K562 (cell line): ENCODE measurements at regions not wholly inside any gene's neighbourhood (a gene's known extent, or its start where the extent isn't known, plus 50 kb on each side); places are given as distances from the start of the nearest gene placed in this dataset.

Experiments
- CBFB ChIP-seq: sonication (generic); formaldehyde crosslinking; IDR thresholded peaks from 2 replicates; pipeline ENCODE4 v1.4.0; 2020; ENCODE audit warnings: mild to moderate bottlenecking, missing genetic modification reagents
- NONO ChIP-seq, 2 experiments: fragments of 200-400 bp in 1 of 2; fragments of 450-650 bp in 1 of 2; formaldehyde crosslinking in 1 of 2; IDR thresholded peaks; 2 replicates each; pipeline ENCODE4 v1.6.1; 2017; ENCODE audit warnings: low read depth in 2 of 2, mild to moderate bottlenecking in 2 of 2, moderate library complexity in 2 of 2, low read length in 1 of 2
- PHB2 ChIP-seq: fragments of 450-650 bp; IDR thresholded peaks from 2 replicates; pipeline ENCODE4 v1.6.1; 2017; ENCODE audit warnings: low read depth
- POLR2AphosphoS2 ChIP-seq: IDR thresholded peaks from 2 replicates; pipeline ENCODE4 v1.6.1; 2012; ENCODE audit warnings: low read length, improper control_type of control experiment
- ZNF274 ChIP-seq: IDR thresholded peaks from 2 replicates; pipeline ENCODE4 v1.6.1; 2011; ENCODE audit warnings: low read depth, mild to moderate bottlenecking, low read length, moderate library complexity, borderline replicate concordance

DNA sequence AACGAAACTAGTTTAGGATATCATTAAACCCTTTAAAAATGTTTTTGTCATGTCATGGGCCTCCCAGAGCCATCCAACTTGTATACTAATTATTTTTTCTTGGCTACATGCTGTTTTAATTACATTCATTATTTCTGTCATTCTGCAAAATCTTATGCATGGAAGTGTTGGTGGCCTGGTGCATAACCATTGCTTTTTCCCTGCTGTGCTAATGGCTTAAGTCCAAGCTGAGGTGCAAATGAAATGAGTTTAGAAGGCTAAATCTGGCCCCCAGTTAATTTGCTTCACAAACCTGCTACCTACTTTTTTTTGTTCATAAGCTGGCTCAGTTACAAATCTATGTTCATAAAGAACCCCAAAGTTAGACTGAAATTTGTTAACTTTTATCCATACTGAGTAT lies 1249.9 kb downstream of the EPHA7 start:
- TF ChIP-seq PHB2 (no peak), CBFB (no peak), POLR2AphosphoS2 (no peak), ZNF274 (no peak), NONO (IDR thresholded peaks at IDR 0.05; ENCODE audit: low read depth in 2 of 2, low read length in 1 of 2) (no peak)
